NCI-H146 (cell line): ENCODE measurements at regions not wholly inside any gene's neighbourhood (a gene's known extent, or its start where the extent isn't known, plus 50 kb on each side); places are given as distances from the start of the nearest gene placed in this dataset.
"Not testable (repeated sequence)": the region's sequence is repeated elsewhere in the genome, so short reads cannot be mapped to it uniquely, and the experiment has no call there.

ENCODE experiments used
- DNase-seq: peaks from one replicate; lab custom pipeline; 2025; lab: John Stamatoyannopoulos, UW

GRCh38 chr2:8584174-8585066 is 97.4 kb upstream of the ID2 start:
- no peak for DNase-seq

DNA sequence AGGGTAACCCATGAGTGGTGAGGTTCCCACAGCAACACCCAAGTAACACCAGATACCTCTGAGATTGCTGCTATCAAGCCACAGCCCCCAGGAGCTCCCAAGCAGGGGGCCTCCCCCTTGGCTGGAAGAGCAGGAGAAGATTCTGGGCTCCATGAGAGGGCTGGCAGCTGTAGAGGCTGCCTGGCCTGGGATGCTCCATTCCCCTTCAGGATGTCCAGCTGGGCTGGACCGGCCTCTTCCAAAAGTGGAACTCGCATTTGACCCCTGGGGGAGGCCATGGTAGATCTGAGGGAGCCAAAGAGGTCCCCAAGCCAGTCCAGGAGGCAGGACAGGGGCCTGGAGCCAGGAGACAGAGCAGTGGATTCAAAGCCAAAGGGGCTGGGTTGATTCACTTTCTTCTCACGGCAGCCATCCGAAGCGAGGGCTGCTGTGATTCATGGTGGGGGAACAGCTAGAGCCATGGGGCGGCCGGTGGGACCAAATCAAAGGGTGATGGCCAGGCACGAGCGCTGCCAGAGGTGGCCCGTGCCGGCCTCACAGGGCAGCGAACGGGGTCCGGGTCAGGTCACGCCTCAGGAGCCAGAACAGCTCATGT is 95.3 kb upstream of the ID2 start:
- DNase-seq: no peak

DNA sequence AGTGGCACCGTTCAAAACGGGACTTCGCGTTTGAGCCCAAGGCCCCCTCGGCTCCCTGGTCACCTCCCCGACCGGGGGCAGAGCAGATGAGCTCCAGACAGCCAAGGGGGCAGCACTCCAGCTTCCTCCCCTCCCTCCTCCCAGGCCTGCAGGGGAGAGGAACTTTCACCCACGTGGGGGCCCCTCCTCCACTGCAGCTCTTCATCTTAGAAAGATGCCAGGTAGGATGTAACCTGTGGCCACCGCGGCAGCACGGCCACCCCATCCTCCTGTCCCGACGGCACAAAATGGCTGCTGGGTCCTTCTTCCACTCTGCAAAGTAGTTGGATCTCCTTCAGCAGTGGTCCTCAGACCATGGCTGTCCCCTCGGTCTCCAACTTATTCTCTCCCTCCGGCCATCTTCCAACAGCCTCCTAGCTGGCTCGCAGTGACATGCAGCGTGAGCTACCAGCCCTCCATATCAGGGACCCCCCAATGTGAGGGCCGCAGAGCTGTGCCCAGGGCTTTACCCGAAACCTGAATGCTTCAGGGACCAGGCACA is 94.5 kb upstream of the ID2 start:
- no peak for DNase-seq

GRCh38 chr2:8587920-8588830 is 93.7 kb upstream of the ID2 start:
- no peak for DNase-seq

DNA sequence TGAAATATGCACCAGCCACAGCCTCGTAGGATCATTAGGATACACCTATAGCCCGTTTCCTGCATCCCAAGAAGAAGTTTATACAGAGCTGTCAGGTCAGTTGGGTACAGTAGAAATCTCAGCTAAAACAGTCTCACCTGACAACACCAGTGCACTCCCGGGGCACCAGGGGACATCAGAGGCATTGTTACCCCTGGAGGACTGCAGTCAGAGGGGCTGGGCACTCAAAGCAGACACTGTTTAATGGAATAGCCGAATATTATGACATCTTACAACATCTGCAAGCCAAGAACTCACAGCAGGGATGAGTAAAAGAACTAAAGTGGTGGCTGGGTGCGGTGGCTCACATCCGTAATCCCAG is 93.0 kb upstream of the ID2 start:
- no peak for DNase-seq

DNA sequence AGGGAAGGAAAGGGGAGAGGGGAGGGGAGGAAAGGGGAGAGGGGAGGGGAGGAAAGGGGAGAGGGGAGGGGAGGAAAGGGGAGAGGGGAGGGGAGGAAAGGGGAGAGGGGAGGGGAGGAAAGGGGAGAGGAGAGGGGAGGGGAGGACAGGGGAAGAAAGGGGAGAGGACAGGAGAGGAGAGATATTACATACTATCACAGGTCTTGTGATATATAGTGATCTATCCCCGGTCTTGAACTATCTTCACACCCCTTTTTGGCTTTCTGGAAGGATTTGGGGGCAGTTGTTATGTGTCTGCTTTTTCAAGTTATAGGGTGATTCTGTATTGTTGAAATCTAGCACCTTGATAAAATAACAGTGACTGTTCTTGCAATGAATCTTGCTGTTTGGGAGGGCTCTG is 92.1 kb upstream of the ID2 start:
- no peak for DNase-seq

DNA sequence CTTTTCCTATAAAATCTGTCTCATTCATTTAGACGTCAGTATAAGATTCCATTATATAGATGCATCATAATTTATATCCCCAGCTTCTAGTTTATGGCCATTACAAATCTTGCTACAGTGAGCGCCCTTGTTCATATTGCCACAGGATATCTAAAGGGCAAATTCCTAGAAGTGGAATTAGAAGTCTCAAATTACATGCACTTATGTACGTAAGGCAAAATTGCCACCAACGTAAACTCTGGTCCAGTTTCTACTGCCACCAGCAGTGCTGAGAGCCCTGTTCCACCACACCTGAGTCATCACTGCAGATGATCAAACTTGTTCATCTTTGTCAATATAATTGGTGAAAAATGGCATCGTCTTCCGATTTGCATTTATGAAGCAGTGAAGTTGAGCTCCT is 90.9 kb upstream of the ID2 start:
- DNase-seq: peak; percentile 32

DNA sequence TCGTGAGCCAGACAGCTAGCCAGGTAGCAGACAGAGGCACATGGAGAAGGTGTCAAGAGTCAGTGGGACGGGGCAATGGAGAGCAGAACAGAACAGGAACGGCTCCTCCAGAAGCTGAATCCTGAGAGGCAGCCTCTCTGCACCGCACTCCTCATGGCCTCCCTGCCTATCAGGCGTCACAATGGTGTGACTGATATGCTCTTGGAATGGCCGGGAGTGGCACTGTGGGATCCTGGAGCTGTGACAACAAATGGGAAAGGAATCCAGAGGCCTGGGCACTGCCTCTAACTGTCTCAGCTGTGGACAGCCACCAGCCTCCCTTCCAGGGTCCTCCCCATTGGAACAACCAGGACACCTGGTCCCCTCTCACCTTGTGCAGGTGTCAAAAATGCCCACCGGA is 89.1 kb upstream of the ID2 start:
- no peak for DNase-seq

- DNase-seq: no peak
Observed at GRCh38 chr2:8593243-8593642, 88.6 kb upstream of the ID2 start.

- DNase-seq: no peak
Observed at GRCh38 chr2:8594731-8595427, 87.0 kb upstream of the ID2 start.

- DNase-seq: no peak
Observed at GRCh38 chr2:8595428-8595805, 86.4 kb upstream of the ID2 start.

GRCh38 chr2:8595811-8596600 is 85.8 kb upstream of the ID2 start:
- no peak for DNase-seq

DNA sequence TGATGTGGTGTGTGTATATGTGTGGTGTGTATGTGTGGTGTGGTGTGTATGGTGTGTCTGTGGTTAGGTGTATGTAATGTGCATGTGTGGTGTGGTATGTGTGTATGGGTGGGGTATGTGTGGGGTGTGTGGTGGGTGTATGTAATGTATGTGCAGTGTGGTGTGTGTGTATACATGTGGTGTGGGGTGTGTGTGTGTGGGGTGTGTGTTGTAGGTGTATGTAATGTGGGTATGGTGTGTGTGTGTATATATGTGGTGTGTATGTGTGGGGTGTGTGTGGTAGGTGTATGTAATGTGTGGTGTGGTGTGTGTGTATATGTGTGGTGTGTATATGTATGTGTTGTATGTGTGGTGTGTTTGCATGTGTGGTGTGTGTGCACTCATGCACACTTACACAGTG is 84.8 kb upstream of the ID2 start:
- no peak for DNase-seq

DNA sequence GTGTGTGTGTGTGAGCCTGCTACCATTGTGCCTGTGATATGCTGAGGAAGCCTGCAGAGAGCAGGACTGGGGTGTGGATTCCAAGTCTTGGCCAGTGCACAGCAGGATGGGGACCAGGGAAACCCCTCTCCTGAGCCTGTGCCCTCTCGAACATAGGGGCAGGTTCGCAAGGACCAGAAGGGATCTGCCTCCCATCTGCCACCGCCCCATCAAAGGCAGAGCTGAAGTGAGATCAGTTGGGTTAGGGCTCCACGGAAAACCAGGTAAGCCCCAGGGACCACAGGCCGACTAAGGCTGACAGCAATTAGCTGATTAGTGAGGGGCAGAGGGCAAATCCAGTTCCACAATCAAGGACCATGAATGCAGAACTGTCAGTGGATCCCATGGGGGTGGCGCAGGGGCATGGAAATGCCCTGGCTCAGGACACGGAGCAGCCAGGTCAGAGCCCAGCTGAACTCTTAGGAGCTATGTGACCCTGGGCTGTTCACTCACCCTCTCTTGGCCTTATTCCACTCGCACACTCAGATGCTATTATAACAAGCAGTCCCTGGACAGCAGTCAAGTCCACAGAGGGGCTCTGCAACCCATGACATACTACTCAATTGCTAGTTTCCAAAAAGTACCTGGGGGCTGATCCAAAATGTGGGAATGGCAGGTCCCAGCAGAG is 84.2 kb upstream of the ID2 start:
- no peak for DNase-seq

GRCh38 chr2:8598295-8599165 is 83.3 kb upstream of the ID2 start:
- DNase-seq: no peak

DNA sequence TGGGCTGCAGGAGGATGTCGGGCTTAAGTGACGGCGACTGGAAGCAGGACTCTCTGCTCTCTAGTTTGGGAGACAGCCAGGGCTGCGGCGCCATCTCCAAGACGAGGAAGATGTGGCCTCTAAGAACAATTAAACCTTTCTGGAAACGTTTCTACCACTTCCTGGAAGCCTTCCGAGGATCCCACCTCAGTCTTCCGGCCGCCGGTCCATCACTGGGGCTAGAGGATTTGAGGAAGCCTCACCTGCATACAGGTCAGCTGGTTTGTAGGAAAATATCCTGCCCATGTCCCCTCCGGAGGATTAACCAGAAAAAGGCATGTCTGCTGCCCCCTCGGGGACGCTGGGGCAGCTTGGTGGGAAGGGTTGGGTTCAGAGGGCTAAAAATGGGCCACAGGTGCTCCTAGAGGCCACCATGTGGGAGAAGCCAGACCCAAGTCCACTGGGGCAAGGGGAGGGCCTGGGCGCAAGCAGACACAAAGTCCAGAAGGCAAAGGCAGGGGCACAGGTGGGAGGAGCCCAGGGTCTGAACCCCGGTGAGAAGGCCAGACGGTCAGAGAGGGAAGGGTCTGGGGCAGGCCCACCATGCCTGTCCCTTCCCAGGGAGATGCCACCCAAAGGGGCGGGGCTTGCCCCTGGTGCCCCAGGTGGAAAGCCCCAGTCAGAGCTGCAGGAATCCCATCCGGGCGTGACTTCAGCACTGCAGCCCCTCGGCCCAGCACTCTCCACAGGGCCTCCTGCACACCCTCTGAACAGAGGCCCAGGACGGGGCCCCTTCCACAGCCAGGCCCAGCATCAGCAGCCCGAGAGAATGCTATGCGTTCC is 82.2 kb upstream of the ID2 start:
- DNase-seq: no peak

DNA sequence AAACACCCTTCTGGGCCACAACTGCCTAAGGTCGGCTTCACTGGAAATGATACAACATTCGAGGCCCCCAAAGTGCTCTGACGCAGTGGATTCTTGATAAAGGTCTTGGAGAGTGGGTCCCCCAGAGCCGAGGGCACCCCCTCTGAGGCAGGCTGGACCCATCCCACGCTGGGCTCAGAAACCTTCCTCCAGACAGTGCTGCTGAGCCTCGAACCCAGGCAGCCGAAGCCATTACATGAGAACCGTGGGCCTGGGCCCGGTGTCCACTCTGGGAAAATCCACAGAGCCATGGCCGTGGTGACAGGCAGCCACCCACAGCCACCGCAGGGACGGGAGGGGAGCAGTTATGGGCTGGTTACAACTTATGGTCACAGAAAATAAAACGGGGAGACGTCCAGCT is 81.4 kb upstream of the ID2 start:
- no peak for DNase-seq

GRCh38 chr2:8602809-8603208 is 79.0 kb upstream of the ID2 start:
- DNase-seq: no peak

DNA sequence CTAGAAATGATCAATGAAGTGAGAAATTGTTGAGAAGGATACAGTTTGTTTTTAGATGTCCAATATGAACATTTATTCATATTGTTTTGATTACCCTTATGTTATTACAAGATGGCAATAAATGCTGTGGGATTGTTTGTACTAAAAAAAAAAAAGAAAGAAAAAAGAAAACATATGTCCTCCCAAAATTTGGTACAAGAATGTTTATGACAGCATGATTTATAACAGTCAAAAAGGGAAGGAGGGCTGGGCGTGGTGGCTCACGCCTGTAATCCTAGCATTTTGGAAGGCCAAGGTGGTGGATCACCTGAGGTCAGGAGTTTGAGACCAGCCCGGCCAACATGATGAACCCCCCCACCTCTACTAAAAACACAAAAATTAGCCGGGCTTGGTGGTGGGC is 78.5 kb upstream of the ID2 start:
- DNase-seq: not testable (repeated sequence)
